ENCODE measurements at regions not wholly inside any gene's neighbourhood (a gene's known extent, or its start where the extent isn't known, plus 50 kb on each side); places are given as distances from the start of the nearest gene placed in this dataset.
"Not testable (repeated sequence)": the region's sequence is repeated elsewhere in the genome, so short reads cannot be mapped to it uniquely, and the experiment has no call there.

DNA sequence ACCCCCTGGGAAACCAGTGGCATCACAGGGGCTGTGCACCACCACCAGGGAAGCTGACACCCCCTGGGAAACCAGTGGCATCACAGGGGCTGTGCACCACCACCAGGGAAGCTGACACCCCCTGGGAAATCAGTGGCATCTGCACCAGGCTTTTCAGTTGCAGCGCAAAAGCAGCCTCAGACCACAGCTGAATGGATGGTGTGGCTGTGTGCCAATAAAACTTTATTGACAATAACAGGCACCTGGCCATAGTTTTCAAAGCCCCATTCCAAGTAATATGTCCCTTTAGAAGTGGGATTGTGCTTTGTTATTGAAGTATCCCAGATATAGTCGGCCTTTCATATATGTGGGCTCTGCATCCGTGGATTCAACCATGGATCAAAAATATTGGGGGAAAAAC is 146.3 kb upstream of the HDAC4 start:
- TF ChIP-seq, protein P1, sequence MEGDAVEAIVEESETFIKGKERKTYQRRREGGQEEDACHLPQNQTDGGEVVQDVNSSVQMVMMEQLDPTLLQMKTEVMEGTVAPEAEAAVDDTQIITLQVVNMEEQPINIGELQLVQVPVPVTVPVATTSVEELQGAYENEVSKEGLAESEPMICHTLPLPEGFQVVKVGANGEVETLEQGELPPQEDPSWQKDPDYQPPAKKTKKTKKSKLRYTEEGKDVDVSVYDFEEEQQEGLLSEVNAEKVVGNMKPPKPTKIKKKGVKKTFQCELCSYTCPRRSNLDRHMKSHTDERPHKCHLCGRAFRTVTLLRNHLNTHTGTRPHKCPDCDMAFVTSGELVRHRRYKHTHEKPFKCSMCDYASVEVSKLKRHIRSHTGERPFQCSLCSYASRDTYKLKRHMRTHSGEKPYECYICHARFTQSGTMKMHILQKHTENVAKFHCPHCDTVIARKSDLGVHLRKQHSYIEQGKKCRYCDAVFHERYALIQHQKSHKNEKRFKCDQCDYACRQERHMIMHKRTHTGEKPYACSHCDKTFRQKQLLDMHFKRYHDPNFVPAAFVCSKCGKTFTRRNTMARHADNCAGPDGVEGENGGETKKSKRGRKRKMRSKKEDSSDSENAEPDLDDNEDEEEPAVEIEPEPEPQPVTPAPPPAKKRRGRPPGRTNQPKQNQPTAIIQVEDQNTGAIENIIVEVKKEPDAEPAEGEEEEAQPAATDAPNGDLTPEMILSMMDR (IDR thresholded peaks at IDR 0.05; ENCODE audit: low read length) = not testable (repeated sequence)
- not testable (repeated sequence) for TF ChIP-seq EZH2 (IDR thresholded peaks at IDR 0.05; ENCODE audit: borderline replicate concordance, low read length)

All from OCI-LY1 (cell line).